CD14-positive monocyte (primary cell): ENCODE measurements at regions not wholly inside any gene's neighbourhood (a gene's known extent, or its start where the extent isn't known, plus 50 kb on each side); places are given as distances from the start of the nearest gene placed in this dataset.
"Not testable (repeated sequence)": the region's sequence is repeated elsewhere in the genome, so short reads cannot be mapped to it uniquely, and the experiment has no call there.

Source experiments
- DNase-seq, 3 donors: peaks; one replicate each; pipeline ENCODE4 v3.0.0-alpha.2; 2011 to 2022
- H2AFZ ChIP-seq: 2 replicates; pipeline ENCODE4 v1.6.0; 2012; ENCODE audit warnings: mild to moderate bottlenecking, low read depth, low read length, inconsistent platforms; ENCODE audit not compliant: insufficient read depth, poor library complexity, severe bottlenecking
- H3K27ac ChIP-seq, 2 donors: 1 replicate in 1 of 2; 2 replicates in 1 of 2; pipeline ENCODE4 v1.5.1; 2012 to 2013; ENCODE audit warnings: low read length in 2 of 2, control low read depth in 1 of 2, inconsistent platforms in 1 of 2, low read depth in 1 of 2, mild to moderate bottlenecking in 1 of 2
- H3K27me3 ChIP-seq, 2 donors: one replicate each; pipeline versions ENCODE4 v1.6.0 to v1.6.1; 2011 to 2013; ENCODE audit warnings: low read length in 2 of 2; ENCODE audit not compliant: control insufficient read depth in 2 of 2, insufficient read depth in 2 of 2
- H3K36me3 ChIP-seq, 2 donors: replicated peaks in 1 of 2; 1 replicate in 1 of 2; 2 replicates in 1 of 2; pipeline versions ENCODE4 v1.5.1 to v1.6.1; 2012 to 2013; ENCODE audit warnings: low read length in 2 of 2, control low read depth in 1 of 2, inconsistent platforms in 1 of 2, mild to moderate bottlenecking in 1 of 2; ENCODE audit not compliant: insufficient read depth in 2 of 2, control insufficient read depth in 1 of 2
- H3K4me1 ChIP-seq, 2 donors: 1 replicate in 1 of 2; 2 replicates in 1 of 2; pipeline versions ENCODE4 v1.5.1 to v1.6.1; 2012 to 2013; ENCODE audit warnings: low read length in 2 of 2, control low read depth in 1 of 2, inconsistent platforms in 1 of 2, mild to moderate bottlenecking in 1 of 2, moderate library complexity in 1 of 2; ENCODE audit not compliant: insufficient read depth in 2 of 2, control insufficient read depth in 1 of 2
- H3K4me2 ChIP-seq: replicated peaks from 2 replicates; pipeline ENCODE3; 2012; ENCODE audit warnings: low read length, moderate library complexity, mild to moderate bottlenecking; ENCODE audit not compliant: poor library complexity, severe bottlenecking; ENCODE audit errors: extremely low read depth
- H3K4me3 ChIP-seq, 3 experiments: fragments of 200-600 bp in 1 of 3; sonication (generic) in 1 of 3; replicated peaks in 1 of 3; 1 replicate in 2 of 3; 2 replicates in 1 of 3; pipeline ENCODE4 v1.5.1; 2011 to 2013; ENCODE audit warnings: low read length in 3 of 3, mild to moderate bottlenecking in 3 of 3, control low read depth in 2 of 3, low read depth in 2 of 3, inconsistent platforms in 1 of 3, moderate library complexity in 1 of 3
- H3K79me2 ChIP-seq: 2 replicates; pipeline ENCODE4 v1.6.0; 2012; ENCODE audit warnings: mild to moderate bottlenecking, control low read depth, inconsistent platforms, low read length, moderate library complexity; ENCODE audit not compliant: insufficient read depth
- H3K9ac ChIP-seq: 2 replicates; pipeline ENCODE4 v1.6.0; 2017; ENCODE audit warnings: low read length, mild to moderate bottlenecking; ENCODE audit not compliant: insufficient read depth, poor library complexity, severe bottlenecking
- H3K9me3 ChIP-seq, 2 donors: replicated peaks in 1 of 2; 1 replicate in 1 of 2; 2 replicates in 1 of 2; pipeline versions ENCODE4 v1.5.1 to v1.6.1; 2012 to 2013; ENCODE audit warnings: low read length in 2 of 2, control low read depth in 1 of 2; ENCODE audit not compliant: control insufficient read depth in 1 of 2, insufficient read depth in 1 of 2
- H4K20me1 ChIP-seq: 2 replicates; pipeline ENCODE4 v1.6.0; 2012; ENCODE audit warnings: mild to moderate bottlenecking, low read length, control low read depth, moderate library complexity; ENCODE audit not compliant: insufficient read depth
- H3K27ac Mint-ChIP-seq, 7 donors: one replicate each; pipeline ENCODE4 v1.8.0; 2020; ENCODE audit warnings: mild to moderate bottlenecking in 7 of 7, mixed read lengths in 7 of 7, moderate library complexity in 6 of 7, inconsistent platforms in 2 of 7
- H3K27me3 Mint-ChIP-seq, 3 donors: one replicate each; pipeline ENCODE4 v1.8.0; 2021 to 2022; ENCODE audit warnings: low read depth in 3 of 3, mild to moderate bottlenecking in 3 of 3, mixed read lengths in 3 of 3, moderate library complexity in 3 of 3, inconsistent platforms in 1 of 3
- H3K36me3 Mint-ChIP-seq, 2 donors: one replicate each; pipeline ENCODE4 v1.8.0; 2020; ENCODE audit warnings: mixed read lengths in 2 of 2, inconsistent platforms in 1 of 2, mild to moderate bottlenecking in 1 of 2
- H3K4me1 Mint-ChIP-seq: one replicate; pipeline ENCODE4 v1.8.0; 2020; ENCODE audit warnings: mild to moderate bottlenecking, mixed read lengths
- H3K4me3 Mint-ChIP-seq, 2 donors: one replicate each; pipeline ENCODE4 v1.8.0; 2020; ENCODE audit warnings: mild to moderate bottlenecking in 2 of 2, mixed read lengths in 2 of 2, moderate library complexity in 1 of 2
- H3K9me3 Mint-ChIP-seq, 7 donors: one replicate each; pipeline ENCODE4 v1.8.0; 2020 to 2022; ENCODE audit warnings: mixed read lengths in 7 of 7, mild to moderate bottlenecking in 6 of 7, moderate library complexity in 6 of 7, inconsistent platforms in 2 of 7
- CTCF ChIP-seq: fragments of 200-600 bp; IDR thresholded peaks from one replicate; pipeline ENCODE4 v1.8.0; 2022; ENCODE audit warnings: antibody characterized with exemption, mild to moderate bottlenecking
- WGBS: methylation state at CpG from one replicate; pipeline ENCODE4 v1.1.5; 2013; ENCODE audit warnings: missing lambda C conversion rate; ENCODE audit not compliant: insufficient coverage; 5-methylcytosine and 5-hydroxymethylcytosine counted together
- intact Hi-C, 2 donors: fragments of 100-400 bp; cut with micrococcal nuclease; formaldehyde crosslinking; loops; one replicate each; pipeline versions ENCODE4 v1.15.0 to v1.15.1; 2023

DNA sequence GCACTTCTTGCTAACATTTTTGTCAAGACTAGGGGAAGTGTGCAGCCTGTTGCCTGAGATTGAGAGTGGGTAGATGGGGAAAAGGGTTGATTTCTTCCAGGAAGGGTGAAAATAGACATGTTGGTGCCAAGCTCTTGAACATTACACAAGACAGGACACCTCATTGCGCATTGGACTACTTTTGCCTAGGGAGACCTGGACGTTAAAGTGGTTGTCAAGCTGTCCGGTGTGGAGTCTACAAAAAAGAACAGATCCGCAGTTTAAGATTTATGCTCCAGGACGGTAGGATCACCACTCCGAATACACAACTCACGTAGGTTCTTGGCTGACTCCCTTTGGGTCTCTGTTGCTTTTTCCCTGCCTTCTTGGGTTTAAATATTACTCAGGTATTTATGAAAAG, 56.3 kb upstream of the LRIG1 start:
- peaks cover 3 to 14% (median 9%) of the 10 kb centered on the region in 7 donors for H3K9me3 Mint-ChIP-seq
- TF ChIP-seq CTCF, result no peak
- no peaks in the 10 kb centered on the region for H3K27me3 ChIP-seq

GRCh38 chr3:66559924-66560323, 59.1 kb upstream of the LRIG1 start:
- H3K9ac ChIP-seq, H3K4me2 ChIP-seq, H3K4me1 Mint-ChIP-seq, H3K4me3 Mint-ChIP-seq, H4K20me1 ChIP-seq, intact Hi-C loops, H3K27ac ChIP-seq, H3K36me3 Mint-ChIP-seq, H3K79me2 ChIP-seq, H3K4me3 ChIP-seq, H3K27me3 Mint-ChIP-seq, H2AFZ ChIP-seq, H3K27ac Mint-ChIP-seq, H3K27me3 ChIP-seq, H3K9me3 ChIP-seq, H3K36me3 ChIP-seq, DNase-seq, H3K4me1 ChIP-seq: not testable (repeated sequence)
- 94% methylated on average over 4 of the region's 4 CpGs for WGBS
- peaks cover 3 to 14% (median 9%) of the 10 kb centered on the region in 7 donors for H3K9me3 Mint-ChIP-seq

More for the DNA sequence above, 56.3 kb upstream of the LRIG1 start:
- Histone ChIP-seq H3K27ac (no peak overlapping the region), H3K79me2 (no peaks in the 10 kb centered on the region), H2AFZ (no peak overlapping the region), H3K4me3 (no peak overlapping the region), H3K9me3 (no peaks in the 10 kb centered on the region), H4K20me1 (no peaks in the 10 kb centered on the region), H3K4me1 (no peaks in the 10 kb centered on the region), H3K4me2 (no peak overlapping the region), H3K36me3 (no peaks in the 10 kb centered on the region), H3K9ac (no peak overlapping the region)
- H3K36me3 Mint-ChIP-seq, result no peaks in the 10 kb centered on the region
- DNase-seq, result no peak
- no peak overlapping the region for H3K27ac Mint-ChIP-seq
- peaks cover 1 to 5% (median 3%) of the 10 kb centered on the region in 3 donors for H3K27me3 Mint-ChIP-seq
- intact Hi-C loops, result no loop called here
- H3K4me3 Mint-ChIP-seq, result no peak overlapping the region
- no peaks in the 10 kb centered on the region for H3K4me1 Mint-ChIP-seq
- 100% methylated on average over 7 of the region's 7 CpGs for WGBS
